Progenitor cell of endocrine pancreas (in vitro differentiated cells): ENCODE measurements at regions not wholly inside any gene's neighbourhood (a gene's known extent, or its start where the extent isn't known, plus 50 kb on each side); places are given as distances from the start of the nearest gene placed in this dataset.
"Not testable (repeated sequence)": the region's sequence is repeated elsewhere in the genome, so short reads cannot be mapped to it uniquely, and the experiment has no call there.

Experiments
- DNase-seq: peaks from one replicate; pipeline ENCODE4 v3.0.0; 2021; ENCODE audit warnings: low spot score; ENCODE audit not compliant: unreplicated experiment
- H3K27ac Mint-ChIP-seq: 2 replicates; pipeline ENCODE4 v1.8.0; 2021; ENCODE audit warnings: mild to moderate bottlenecking, moderate library complexity, mixed read lengths
- H3K27me3 Mint-ChIP-seq: 2 replicates; pipeline ENCODE4 v1.8.0; 2021; ENCODE audit warnings: mixed read lengths
- H3K36me3 Mint-ChIP-seq: 2 replicates; pipeline ENCODE4 v1.8.0; 2022; ENCODE audit warnings: mixed read lengths; ENCODE audit not compliant: insufficient read depth
- H3K4me1 Mint-ChIP-seq: 2 replicates; pipeline ENCODE4 v1.8.0; 2021; ENCODE audit warnings: low read depth, mixed read lengths
- H3K4me3 Mint-ChIP-seq: 2 replicates; pipeline ENCODE4 v1.8.0; 2021; ENCODE audit warnings: low read depth, mild to moderate bottlenecking, moderate library complexity, mixed read lengths
- H3K9me3 Mint-ChIP-seq: 2 replicates; pipeline ENCODE4 v1.8.0; 2021; ENCODE audit warnings: low read depth, mixed read lengths
- TF ChIP-seq, protein P1 (sequence below): fragments of 200-600 bp; sonication (generic); IDR thresholded peaks from one replicate; pipeline ENCODE4 v1.5.0; 2021; ENCODE audit warnings: antibody characterized with exemption, mild to moderate bottlenecking; ENCODE audit not compliant: unreplicated experiment

DNA sequence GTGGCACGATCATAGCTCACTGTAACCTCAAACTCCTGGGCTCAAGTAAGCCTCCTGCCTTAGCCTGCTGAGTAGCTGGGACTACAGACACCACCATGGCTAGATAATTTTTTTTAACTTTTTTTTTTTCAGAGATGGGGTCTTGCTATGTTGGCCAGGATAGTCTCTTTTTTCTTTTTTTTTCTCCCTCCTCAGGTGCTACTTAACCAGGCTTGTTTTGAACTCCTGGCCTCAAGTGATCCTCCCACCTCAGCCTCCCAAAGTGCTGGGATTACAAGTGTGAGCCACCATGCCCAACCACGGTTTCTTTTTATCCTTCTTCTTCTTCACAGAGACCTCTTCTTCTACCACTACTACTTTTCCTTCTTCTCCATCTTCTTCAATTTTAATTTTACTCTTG, 53.8 kb upstream of the MAP4 start:
- peaks cover 10% of the 10 kb centered on the region for H3K36me3 Mint-ChIP-seq
- no peak for DNase-seq
- H3K27me3 Mint-ChIP-seq, result no peaks in the 10 kb centered on the region
- no peaks in the 10 kb centered on the region for H3K9me3 Mint-ChIP-seq
- TF ChIP-seq, protein P1, sequence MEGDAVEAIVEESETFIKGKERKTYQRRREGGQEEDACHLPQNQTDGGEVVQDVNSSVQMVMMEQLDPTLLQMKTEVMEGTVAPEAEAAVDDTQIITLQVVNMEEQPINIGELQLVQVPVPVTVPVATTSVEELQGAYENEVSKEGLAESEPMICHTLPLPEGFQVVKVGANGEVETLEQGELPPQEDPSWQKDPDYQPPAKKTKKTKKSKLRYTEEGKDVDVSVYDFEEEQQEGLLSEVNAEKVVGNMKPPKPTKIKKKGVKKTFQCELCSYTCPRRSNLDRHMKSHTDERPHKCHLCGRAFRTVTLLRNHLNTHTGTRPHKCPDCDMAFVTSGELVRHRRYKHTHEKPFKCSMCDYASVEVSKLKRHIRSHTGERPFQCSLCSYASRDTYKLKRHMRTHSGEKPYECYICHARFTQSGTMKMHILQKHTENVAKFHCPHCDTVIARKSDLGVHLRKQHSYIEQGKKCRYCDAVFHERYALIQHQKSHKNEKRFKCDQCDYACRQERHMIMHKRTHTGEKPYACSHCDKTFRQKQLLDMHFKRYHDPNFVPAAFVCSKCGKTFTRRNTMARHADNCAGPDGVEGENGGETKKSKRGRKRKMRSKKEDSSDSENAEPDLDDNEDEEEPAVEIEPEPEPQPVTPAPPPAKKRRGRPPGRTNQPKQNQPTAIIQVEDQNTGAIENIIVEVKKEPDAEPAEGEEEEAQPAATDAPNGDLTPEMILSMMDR, result no peak
- H3K4me1 Mint-ChIP-seq, result no peaks in the 10 kb centered on the region
- no peak overlapping the region for H3K4me3 Mint-ChIP-seq
- no peak overlapping the region for H3K27ac Mint-ChIP-seq

GRCh38 chr3:48069339-48069738, 53.1 kb upstream of the MAP4 start:
- H3K27me3 Mint-ChIP-seq, result no peaks in the 10 kb centered on the region
- H3K27ac Mint-ChIP-seq, result no peak overlapping the region
- no peak for DNase-seq
- no peaks in the 10 kb centered on the region for H3K9me3 Mint-ChIP-seq
- no peak overlapping the region for H3K4me3 Mint-ChIP-seq
- no peaks in the 10 kb centered on the region for H3K4me1 Mint-ChIP-seq
- TF ChIP-seq, protein P1, result no peak
- H3K36me3 Mint-ChIP-seq, result peaks cover 8% of the 10 kb centered on the region

DNA sequence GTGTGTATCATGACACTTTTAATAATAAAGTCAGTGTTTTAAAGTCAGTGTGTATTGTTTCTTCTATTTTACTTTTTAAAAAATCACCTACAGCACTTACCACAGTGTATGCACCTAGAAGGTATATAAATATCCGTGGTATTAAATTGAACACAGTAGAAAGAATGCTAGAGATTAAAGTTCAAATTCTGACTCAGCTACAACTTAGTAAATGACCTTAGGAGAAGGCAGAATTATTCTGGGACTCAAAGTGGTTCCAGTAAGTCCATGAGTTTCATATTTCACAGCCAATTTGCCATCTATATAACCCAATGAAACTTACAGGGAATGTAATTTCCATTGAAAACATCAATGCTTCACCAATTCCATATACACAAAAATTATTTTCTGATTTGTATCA, 52.7 kb upstream of the MAP4 start:
- no peaks in the 10 kb centered on the region for H3K27me3 Mint-ChIP-seq
- no peak overlapping the region for H3K4me3 Mint-ChIP-seq
- TF ChIP-seq, protein P1, result no peak
- H3K36me3 Mint-ChIP-seq, result peaks cover 8% of the 10 kb centered on the region
- no peaks in the 10 kb centered on the region for H3K4me1 Mint-ChIP-seq
- no peaks in the 10 kb centered on the region for H3K9me3 Mint-ChIP-seq
- no peak for DNase-seq
- H3K27ac Mint-ChIP-seq, result no peak overlapping the region

GRCh38 chr3:48068320-48068719, 52.1 kb upstream of the MAP4 start:
- H3K4me1 Mint-ChIP-seq, H3K4me3 Mint-ChIP-seq, DNase-seq, H3K36me3 Mint-ChIP-seq, H3K9me3 Mint-ChIP-seq, H3K27me3 Mint-ChIP-seq, H3K27ac Mint-ChIP-seq: not testable (repeated sequence)

DNA sequence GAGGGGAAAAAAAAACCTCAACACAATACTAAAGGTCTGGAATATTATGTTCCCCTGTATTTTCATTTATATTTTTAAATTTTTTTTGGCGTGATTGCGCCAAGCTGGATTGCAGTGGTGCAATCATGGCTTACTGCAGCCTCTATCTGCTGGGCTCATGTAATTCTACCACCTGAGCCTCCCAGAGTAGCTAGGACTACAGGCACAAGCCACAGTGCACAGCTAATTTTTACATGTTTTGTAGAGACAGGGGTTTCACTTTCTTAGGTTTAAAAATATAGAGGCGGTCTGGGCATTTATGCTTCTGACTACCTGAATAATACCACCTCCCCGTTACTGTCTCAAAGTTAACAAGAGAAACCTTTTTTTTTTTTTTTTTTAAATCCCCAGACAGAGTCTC, 51.1 kb upstream of the MAP4 start:
- H3K27me3 Mint-ChIP-seq, result no peaks in the 10 kb centered on the region
- peaks cover 12% of the 10 kb centered on the region for H3K36me3 Mint-ChIP-seq
- H3K9me3 Mint-ChIP-seq, result peaks cover 4% of the 10 kb centered on the region
- DNase-seq, result no peak
- H3K4me1 Mint-ChIP-seq, result no peaks in the 10 kb centered on the region
- TF ChIP-seq, protein P1, result no peak
- H3K4me3 Mint-ChIP-seq, result no peak overlapping the region
- no peak overlapping the region for H3K27ac Mint-ChIP-seq
